ENCODE measurements at regions not wholly inside any gene's neighbourhood (a gene's known extent, or its start where the extent isn't known, plus 50 kb on each side); places are given as distances from the start of the nearest gene placed in this dataset.

DNA sequence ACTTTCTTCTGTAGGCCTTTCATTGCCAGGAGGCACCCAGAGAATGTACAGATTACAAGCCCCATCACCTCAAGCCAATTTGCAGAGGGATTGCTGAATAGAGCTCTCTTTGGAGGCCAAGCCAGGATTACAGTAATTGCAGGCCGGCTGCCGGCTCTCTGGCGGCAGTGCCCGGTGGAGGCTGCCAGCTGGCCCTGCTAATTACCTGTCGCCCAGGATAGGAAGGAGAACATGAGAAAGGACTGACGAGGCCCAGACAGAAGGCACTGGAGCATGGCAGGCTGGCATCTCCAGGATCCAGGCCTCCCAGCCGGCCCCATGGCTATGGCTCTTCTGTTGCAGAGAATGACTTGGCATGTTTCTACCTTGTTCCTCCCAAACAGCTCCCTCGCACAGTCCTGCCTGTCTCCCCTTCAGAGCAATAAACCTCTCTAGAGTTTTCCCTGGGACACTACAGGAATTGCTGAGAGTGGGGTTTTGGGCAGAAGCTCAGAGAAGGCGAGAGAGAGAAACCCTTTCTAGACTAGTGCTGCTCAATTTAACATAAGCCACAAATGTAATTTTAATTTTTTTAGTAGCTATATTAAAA lies 273.6 kb upstream of the PROK2 start:
- no peak overlapping the region for H3K27ac ChIP-seq
- no peak overlapping the region for H3K4me3 ChIP-seq

DNA sequence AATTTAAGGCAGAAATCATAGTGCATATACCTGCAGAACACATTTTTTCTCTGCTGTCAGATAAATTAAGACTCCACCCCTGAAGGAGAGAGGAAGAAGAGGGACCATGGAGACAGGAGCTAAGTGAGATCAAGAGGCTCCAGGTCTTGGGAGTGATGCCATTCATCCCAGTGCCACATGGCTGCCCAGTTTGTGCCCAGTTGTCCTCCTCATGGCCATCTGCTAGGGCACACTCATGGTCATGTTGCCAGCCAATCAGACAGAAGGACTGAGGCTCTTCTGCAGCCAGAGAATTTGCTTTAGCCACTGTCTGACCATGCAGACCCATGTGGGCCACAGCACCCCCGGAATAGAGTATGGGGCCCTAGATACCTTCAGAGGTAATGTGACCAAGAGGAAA lies 270.5 kb upstream of the PROK2 start:
- Histone ChIP-seq H3K4me3 (no peak overlapping the region), H3K27ac (no peak overlapping the region)

DNA sequence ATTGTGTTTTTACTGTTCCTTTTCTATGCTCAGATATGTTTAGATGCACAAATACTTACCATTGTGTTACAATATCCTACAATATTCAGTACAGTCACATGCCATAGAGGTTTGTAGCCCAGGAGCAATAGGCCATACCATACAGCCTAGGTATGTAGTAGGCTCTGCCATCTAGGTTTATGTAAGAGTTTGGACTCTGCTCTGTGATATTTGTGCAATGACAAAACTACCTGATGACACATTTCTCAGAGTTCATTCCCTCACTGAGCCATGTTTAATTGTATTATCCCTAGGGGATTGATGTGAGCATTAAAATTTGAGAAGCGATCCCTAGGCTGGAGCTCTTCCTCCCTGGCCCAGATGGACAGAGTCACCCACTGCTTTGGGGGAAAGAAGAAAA lies 270.0 kb upstream of the PROK2 start:
- Histone ChIP-seq H3K4me3 (no peak overlapping the region), H3K27ac (no peak overlapping the region)

DNA sequence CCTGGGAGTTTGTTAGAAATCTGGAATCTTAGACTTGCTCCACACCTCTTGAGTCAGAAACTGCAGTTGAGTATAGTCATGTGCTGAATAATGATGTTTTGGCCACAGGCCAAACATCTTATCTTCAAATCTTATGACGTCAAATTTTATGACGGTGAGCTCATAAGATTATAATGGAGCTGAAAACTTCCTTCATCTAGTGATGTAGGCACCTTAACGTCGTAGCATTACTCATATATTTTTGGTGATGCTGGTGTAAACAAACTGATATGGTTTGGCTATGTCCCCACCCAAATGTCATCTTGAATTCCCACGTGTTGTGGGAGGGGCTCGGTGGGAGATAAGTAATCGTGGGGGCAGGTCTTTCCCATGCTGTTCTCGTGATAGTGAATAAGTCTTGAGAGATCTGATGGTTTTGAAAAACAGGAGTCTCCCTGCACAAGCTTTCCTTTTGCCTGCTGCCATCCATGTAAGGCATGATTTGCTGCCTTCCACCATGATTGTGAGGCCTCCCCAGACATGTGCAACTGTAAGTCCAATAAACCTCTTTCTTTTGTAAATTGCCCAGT lies 268.0 kb upstream of the PROK2 start:
- Histone ChIP-seq H3K4me3 (no peak overlapping the region), H3K27ac (no peak overlapping the region)

DNA sequence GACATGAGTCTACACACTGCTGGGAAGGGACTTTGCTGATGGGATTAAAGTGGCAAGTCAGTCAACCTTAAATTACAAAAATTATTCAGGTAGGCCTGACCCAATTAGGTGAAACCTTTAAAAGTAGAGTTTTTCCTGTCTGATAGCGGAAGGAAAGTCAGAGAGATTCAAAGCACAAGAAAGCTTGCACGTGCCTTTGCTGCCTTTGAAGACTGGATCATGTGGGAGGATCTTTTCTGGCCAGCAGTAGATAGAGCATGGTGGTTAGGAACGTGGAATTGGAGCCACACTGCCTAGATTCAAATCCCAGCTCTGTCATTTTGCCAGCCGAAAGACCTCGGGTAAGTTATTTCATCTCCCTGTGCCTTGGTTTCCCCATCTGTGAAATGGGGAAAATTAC lies 265.8 kb upstream of the PROK2 start:
- Histone ChIP-seq H3K27ac (no peak overlapping the region), H3K4me3 (no peak overlapping the region)

DNA sequence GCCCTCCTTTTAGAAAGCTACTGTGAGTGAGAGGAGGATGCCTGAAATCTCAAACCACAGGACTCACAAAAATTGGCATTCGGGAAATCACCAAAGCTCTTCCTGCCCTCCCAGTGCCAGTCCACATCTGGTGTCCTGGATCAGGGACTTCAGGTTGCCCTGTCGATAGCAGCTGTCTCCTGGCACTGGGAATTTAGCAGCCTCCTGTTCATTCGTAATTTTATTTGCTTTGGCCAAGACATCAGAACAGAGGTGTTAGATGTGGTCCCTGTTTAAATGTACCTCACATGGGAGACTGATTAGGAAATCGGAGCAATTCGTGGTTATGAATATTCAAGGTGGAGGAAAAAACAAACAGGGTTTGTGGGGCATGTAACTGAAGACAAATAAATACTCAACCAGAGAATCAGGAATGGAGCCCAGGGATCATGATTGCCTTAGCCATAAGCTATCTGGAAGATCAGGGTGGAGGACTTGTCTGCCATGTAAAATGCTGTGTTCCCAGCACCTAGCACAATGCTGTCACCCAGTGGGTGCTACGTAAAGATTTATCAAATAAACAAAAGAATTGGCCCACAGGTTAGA lies 265.2 kb upstream of the PROK2 start:
- Histone ChIP-seq H3K27ac (no peak overlapping the region), H3K4me3 (no peak overlapping the region)

DNA sequence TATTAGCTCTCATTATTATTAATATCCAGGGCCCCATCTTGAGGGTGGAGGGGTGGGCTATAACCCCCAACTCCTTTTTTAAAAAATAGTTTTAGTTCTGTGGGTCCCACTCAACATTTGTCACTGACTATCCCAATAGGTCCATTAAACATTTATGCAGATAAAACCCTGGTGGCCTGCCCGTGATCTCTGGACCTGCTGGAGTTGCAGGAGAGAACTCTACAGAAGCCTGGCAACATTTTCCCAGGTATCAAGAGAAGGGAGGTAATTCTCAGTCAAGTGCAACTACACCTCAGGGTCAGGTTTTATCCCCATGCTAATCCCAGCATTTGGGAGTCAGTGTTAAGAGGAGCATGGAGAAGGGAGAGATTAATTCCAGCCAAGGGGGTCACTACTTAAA lies 264.4 kb upstream of the PROK2 start:
- Histone ChIP-seq H3K4me3 (no peak overlapping the region), H3K27ac (no peak overlapping the region)

DNA sequence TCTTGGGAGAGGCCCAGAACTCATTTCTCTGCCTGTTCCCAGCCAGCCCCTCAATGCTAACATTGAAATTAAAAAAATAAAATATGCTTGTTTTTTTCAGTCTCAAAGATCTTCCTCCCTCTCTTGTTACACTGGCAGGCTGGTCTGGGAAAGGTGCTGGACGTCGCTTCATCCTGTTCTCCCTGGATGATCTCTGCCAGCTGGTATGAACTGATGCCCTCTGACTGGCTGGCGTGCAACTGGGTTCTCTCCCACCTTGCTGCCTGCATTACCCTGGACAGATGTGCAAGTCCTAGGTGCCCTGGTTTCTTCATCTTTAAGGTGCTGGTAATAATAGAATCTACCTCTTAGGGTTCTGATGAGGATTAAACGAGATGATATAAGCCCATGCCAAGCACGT lies 263.9 kb upstream of the PROK2 start:
- Histone ChIP-seq H3K27ac (no peak overlapping the region), H3K4me3 (no peak overlapping the region)

DNA sequence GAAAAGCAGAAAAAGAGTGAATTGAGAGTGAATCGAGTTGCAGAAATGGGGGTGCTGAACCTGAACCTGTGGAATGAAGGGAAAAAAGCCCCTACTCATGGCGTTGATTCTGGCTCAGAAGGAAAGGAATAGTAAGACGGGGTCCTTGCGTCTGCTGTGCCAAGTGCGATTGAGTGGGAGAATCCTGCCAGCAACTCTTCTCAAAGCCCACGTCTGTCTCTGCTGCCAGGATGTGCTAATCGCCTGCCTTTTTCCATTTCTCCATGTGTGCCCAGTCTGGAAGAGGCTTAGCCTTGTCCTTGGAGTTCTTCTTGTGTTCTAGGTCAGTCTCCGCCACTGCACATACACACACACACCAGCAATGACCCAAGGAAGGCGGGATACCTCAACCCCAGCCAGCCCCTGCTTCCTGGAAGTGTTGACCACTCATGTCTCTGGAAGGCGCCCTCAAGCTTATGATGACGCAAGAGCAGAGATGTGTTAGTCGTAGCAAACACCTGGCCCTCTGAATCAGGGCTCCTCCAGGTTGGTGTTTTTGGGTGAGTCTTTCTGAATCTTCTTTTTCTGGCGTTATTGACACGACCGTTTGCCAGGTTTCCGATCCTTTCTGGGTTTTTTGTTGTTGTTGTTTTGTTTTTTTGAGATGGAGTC lies 262.4 kb upstream of the PROK2 start:
- H3K27ac ChIP-seq = no peak overlapping the region

DNA sequence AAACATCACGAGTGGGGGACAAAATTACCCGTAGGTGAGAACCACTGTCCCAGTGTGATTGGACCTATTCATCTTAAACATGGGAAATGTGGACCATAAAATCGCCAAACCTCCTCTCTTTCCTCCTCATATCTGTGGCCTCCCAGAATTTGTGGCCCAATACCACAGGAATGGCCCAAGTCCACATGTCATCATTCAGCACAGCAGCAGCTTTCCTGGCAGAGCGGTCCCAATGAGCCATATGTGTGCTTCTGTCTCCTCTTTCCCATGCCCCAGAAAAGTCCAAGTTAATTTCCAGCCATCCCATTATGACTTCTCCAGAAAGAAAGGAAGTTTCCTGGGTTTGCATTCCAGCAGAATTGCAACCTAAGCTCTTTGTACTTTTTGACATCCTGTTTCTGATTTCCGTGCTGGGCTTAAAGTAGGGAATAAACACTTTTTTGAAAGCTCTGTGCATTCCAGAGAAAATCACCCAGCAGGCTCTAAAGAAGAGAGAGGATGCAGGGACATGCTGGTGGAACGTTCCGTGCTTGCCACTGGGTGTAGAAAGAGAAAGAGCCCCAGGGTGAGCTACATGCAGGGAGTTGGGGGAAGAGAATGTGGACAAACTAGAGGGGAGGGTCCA lies 259.4 kb upstream of the PROK2 start:
- H3K4me3 ChIP-seq = no peak overlapping the region
- peak overlapping the region in 1 of 21 experiments; percentile 29 for H3K27ac ChIP-seq

More for the DNA sequence above, 262.4 kb upstream of the PROK2 start:
- no peak overlapping the region for H3K4me3 ChIP-seq

DNA sequence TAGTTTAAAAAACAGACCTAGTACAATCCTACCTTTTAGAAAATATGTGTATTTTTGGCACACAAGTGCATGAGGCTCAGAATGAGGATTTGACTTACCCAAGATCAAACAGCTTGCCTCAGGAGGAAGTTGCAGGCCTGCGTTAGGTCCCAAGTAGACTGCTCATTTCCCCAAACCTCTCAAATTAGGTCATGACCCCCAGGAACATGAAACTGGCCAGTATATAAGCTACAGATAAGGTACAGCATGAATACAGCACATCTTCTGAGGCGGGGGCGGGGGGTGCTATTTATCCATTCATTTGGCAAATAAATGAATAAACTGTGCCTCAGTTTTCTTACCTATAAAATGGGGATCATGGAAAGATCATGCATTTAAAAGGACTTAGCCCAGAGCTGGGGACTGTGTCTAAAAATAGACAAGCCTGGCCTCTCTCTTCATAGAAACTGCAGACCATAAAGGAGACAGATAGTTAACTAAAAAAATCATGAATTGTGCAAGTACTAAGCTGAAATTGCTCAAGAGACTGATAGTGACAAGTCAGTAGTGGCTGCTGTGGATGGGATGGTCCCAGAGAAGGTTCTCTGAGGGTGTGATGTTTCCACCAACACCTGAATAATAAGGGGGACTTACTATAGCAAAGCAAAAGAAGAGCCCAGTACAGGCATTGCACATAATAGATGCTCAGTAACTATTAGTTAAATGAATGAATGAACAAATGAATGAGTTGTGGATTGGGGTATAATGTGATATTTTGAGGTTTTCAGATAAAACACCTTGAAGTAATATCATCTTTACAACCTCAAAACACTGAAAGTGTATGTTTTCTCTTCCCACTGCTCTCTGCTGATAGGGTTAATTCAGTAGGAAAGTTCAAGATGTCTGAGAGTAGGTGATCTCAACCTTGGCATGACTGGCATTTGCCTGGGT lies 258.5 kb upstream of the PROK2 start:
- no peak overlapping the region for H3K27ac ChIP-seq
- H3K4me3 ChIP-seq = no peak overlapping the region

DNA sequence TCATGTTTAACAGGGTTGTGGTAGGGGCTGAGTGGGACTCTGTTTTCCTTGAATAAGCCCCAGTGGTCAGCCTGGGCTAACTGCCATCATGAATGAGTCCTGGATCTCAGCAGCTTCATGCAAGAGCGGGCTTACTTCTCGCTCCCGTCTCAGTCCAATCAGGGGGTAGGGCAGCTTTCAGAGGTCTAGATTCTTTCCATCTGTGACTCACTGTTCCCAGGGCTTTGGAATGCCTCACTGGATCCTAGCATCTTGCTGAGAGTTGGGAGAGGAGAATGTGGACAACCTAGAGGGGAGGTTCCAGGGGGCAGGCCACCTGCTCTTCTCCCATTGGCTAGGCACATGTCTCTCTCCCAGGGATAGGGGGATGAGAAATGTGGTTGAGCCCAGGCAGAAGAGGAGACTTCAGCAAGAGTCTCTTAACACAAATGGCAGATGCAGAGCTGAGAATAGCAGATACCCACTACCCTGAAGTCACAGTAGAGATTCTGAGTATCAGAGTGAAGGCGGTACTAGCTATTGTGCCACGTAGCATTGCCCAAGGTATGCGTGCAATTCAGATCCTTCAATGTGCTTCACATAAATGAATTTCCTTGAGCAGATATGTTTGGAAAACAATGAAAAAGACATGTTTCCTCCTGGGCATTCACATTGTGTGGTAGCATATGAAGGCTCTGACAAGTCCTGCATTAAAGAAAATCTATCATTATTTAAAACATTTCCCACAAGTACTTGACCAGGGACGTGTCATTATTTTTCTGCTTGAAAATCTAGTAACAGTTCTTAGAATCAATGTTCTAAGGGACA lies 257.7 kb upstream of the PROK2 start:
- no peak overlapping the region for H3K27ac ChIP-seq

DNA sequence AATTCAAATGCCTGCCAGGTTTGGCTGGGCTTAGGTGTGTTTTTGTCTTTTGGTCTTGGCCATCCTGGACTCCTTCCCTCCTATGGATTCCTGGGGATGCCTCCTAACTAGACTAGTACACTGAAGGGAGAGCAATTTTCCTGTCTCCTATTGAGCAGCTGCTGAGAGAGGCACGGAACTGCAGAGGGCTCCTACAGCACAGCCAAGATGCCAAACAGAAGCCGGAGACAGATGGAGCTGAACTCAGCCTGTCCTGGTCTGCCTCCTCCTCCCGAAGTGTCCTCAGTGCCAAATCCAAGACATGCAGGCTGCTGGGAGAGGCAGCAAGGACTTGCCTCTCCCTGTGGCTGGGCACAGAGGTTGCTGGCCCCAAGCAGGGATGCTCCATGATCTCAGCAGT lies 256.6 kb upstream of the PROK2 start:
- Histone ChIP-seq H3K4me3 (no peak overlapping the region), H3K27ac (no peak overlapping the region)

More for the DNA sequence above, 257.7 kb upstream of the PROK2 start:
- H3K4me3 ChIP-seq = no peak overlapping the region

DNA sequence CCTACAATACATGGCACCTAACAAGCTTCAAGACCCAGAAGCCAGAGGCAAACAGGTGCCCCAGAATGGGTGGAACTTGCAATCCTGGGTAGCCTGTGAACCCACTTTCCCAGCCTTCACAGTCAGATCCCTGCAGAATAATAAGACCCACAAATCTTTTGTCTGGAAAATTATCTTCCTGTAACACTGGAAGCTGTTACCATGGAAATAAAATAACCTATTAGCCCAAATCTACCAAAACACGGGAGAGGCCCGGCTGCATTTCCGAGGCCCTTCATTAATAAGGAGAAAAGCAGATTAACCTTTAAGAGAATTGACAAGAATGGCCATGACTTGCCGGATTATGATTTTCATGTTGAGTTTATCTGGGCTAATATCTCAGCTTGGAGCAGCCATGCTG lies 256.1 kb upstream of the PROK2 start:
- no peak overlapping the region for H3K4me3 ChIP-seq
- no peak overlapping the region for H3K27ac ChIP-seq

DNA sequence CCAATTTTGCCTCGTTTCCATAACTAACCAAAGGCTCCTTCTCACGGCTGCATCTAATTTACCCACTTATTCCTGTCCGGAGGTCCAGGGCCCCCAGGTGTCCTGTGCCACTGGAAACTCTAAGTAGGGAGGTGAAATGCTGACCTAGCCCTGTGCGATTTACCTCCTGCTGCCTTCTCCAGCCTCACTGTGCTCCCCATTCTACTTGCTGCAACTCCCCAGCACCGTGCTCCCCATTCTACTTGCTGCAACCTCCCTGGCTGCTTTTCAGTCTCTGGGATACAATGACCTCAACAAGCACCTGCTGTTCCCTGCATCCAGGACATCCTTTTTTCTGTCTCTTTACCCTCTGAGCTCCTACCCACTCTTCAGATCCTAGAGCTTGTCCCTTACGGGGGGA lies 254.7 kb upstream of the PROK2 start:
- H3K27ac ChIP-seq = no peak overlapping the region
- no peak overlapping the region for H3K4me3 ChIP-seq

DNA sequence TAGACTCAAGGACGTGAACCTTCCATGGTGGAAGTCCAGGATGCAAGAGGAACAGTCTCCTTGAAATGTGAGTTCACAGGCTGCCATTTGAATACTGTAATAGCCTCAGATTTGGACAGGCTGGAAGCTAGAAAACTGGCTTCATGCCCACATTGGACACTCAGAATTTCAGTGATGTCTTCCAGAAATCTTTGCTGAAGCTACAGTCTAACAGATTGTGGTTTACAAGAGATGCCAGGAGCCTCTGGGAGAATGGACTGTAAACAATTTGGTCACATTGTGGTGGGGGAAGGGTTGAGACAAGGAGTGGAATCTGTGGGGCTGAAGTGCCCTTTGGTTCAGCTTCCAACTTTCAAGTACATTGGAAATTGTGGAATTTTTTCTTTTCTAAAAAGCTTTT lies 252.0 kb upstream of the PROK2 start:
- Histone ChIP-seq H3K27ac (no peak overlapping the region), H3K4me3 (no peak overlapping the region)

DNA sequence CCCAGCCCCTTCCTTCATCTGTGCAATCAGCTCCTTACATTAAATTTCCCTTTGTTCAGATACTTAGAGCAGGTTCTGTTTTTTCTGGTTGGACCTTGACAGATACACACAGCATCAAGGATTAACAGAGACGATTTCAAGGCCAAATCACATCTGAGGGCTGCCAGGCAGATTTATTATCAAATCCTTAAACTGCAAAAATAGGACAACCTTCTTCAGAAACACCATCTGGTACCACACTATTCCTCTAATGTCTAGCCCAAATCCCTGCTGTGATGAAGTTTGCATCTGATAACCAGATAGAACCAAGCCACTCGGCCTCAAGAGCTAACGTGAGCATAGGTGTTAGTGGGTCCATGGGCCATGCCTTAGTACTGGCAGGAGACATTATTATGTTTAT lies 250.7 kb upstream of the PROK2 start:
- H3K27ac ChIP-seq = no peak overlapping the region
- H3K4me3 ChIP-seq = no peak overlapping the region

DNA sequence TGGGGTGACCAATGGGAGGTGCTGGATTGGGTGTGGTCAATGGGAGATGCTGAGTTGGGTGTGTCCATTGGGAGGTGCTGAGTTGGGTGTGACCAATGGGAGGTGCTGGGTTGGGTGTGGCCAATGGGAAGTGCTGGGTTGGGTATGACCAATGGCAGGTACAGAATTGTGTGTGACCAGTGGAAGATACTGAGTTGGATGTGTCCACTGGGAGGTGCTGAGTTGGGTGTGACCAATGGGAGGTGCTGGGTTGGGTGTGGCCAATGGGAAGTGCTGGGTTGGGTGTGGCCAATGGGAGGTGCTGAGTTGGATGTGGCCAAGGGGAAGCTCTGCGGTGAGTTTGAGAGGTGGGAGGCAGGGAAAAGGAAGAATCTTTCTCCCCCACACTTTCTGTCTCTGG lies 250.0 kb upstream of the PROK2 start:
- Histone ChIP-seq H3K4me3 (no peak overlapping the region), H3K27ac (no peak overlapping the region)
